ENCODE measurements at regions not wholly inside any gene's neighbourhood (a gene's known extent, or its start where the extent isn't known, plus 50 kb on each side); places are given as distances from the start of the nearest gene placed in this dataset.

- TF ChIP-seq CTCF (IDR thresholded peaks at IDR 0.05) = no peak
- TF ChIP-seq EZH2 (IDR thresholded peaks at IDR 0.05; ENCODE audit: borderline replicate concordance, insufficient read depth, low read depth, low read length, poor library complexity, severe bottlenecking) = no peak
These were observed 64.3 kb downstream of the ARL4A start for GRCh38 chr7:12751764-12752163.
